ENCODE measurements at regions not wholly inside any gene's neighbourhood (a gene's known extent, or its start where the extent isn't known, plus 50 kb on each side); places are given as distances from the start of the nearest gene placed in this dataset.
"Not testable (repeated sequence)": the region's sequence is repeated elsewhere in the genome, so short reads cannot be mapped to it uniquely, and the experiment has no call there.

GRCh38 chr5:115452083-115452482 is 92.5 kb downstream of the FEM1C start:
- TF ChIP-seq SPI1 (IDR thresholded peaks at IDR 0.05; ENCODE audit: borderline replicate concordance, low read depth) (no peak), REST (IDR thresholded peaks at IDR 0.05; ENCODE audit: insufficient replicate concordance, low read depth) (no peak), CTCF (IDR thresholded peaks at IDR 0.05; ENCODE audit: insufficient read depth, low read length) (no peak), POLR2AphosphoS5 (IDR thresholded peaks at IDR 0.05; ENCODE audit: low read depth) (no peak), GABPA (IDR thresholded peaks at IDR 0.05; ENCODE audit: low read depth) (no peak)

GRCh38 chr5:115450741-115451140 is 93.8 kb downstream of the FEM1C start:
- no peak overlapping the region for H3K4me3 ChIP-seq (replicated peaks; ENCODE audit: insufficient read depth, low read length)
- TF ChIP-seq POLR2AphosphoS5 (IDR thresholded peaks at IDR 0.05; ENCODE audit: low read depth), result no peak
- no peak for TF ChIP-seq GABPA (IDR thresholded peaks at IDR 0.05; ENCODE audit: low read depth)
- no peak for TF ChIP-seq CTCF (IDR thresholded peaks at IDR 0.05; ENCODE audit: insufficient read depth, low read length)
- TF ChIP-seq REST (IDR thresholded peaks at IDR 0.05; ENCODE audit: insufficient replicate concordance, low read depth), result no peak
- TF ChIP-seq SPI1 (IDR thresholded peaks at IDR 0.05; ENCODE audit: borderline replicate concordance, low read depth), result no peak
- no peak overlapping the region for H3K27ac ChIP-seq (replicated peaks)
- no peaks in the 10 kb centered on the region for H3K27me3 ChIP-seq (ENCODE audit: insufficient read depth, poor library complexity, severe bottlenecking)
- DNase-seq (ENCODE audit: low read depth in 1 of 2, low spot score in 1 of 2), result no peak

More at GRCh38 chr5:115452083-115452482, 92.5 kb downstream of the FEM1C start:
- Histone ChIP-seq H3K27me3 (ENCODE audit: insufficient read depth, poor library complexity, severe bottlenecking) (no peaks in the 10 kb centered on the region), H3K27ac (replicated peaks) (no peak overlapping the region), H3K4me3 (replicated peaks; ENCODE audit: insufficient read depth, low read length) (no peak overlapping the region)
- no peak for DNase-seq (ENCODE audit: low read depth in 1 of 2, low spot score in 1 of 2)

GRCh38 chr5:115448630-115449029 is 95.9 kb downstream of the FEM1C start:
- H3K27ac ChIP-seq (replicated peaks); H3K4me3 ChIP-seq (replicated peaks; ENCODE audit: insufficient read depth, low read length); H3K27me3 ChIP-seq (ENCODE audit: insufficient read depth, poor library complexity, severe bottlenecking): not testable (repeated sequence)
- peak in 1 of 2 experiments; percentile 22 for DNase-seq (ENCODE audit: low read depth in 1 of 2, low spot score in 1 of 2)
- TF ChIP-seq SPI1 (IDR thresholded peaks at IDR 0.05; ENCODE audit: borderline replicate concordance, low read depth), result peak; percentile 88

GRCh38 chr5:115440782-115441451 is 103.7 kb downstream of the FEM1C start:
- TF ChIP-seq SPI1 (IDR thresholded peaks at IDR 0.05; ENCODE audit: borderline replicate concordance, low read depth), result no peak
- TF ChIP-seq POLR2AphosphoS5 (IDR thresholded peaks at IDR 0.05; ENCODE audit: low read depth), result no peak
- TF ChIP-seq GABPA (IDR thresholded peaks at IDR 0.05; ENCODE audit: low read depth), result no peak
- no peak for TF ChIP-seq CTCF (IDR thresholded peaks at IDR 0.05; ENCODE audit: insufficient read depth, low read length)
- TF ChIP-seq REST (IDR thresholded peaks at IDR 0.05; ENCODE audit: insufficient replicate concordance, low read depth), result no peak
- Histone ChIP-seq H3K27me3 (ENCODE audit: insufficient read depth, poor library complexity, severe bottlenecking) (no peaks in the 10 kb centered on the region), H3K27ac (replicated peaks) (no peak overlapping the region), H3K4me3 (replicated peaks; ENCODE audit: insufficient read depth, low read length) (no peak overlapping the region)
- DNase-seq (ENCODE audit: low read depth in 1 of 2, low spot score in 1 of 2), result no peak
